ENCODE measurements at regions not wholly inside any gene's neighbourhood (a gene's known extent, or its start where the extent isn't known, plus 50 kb on each side); places are given as distances from the start of the nearest gene placed in this dataset.
"Not testable (repeated sequence)": the region's sequence is repeated elsewhere in the genome, so short reads cannot be mapped to it uniquely, and the experiment has no call there.

- TF ChIP-seq REST (IDR thresholded peaks at IDR 0.05) (no peak), GABPA (IDR thresholded peaks at IDR 0.05 in 1 of 2, conservative IDR thresholded peaks at IDR 0.05 in 1 of 2) (no peak)
These were observed 110.1 kb downstream of the PJA1 start (continued) for GRCh38 chrX:69055193-69055592.

- H3K4me3 ChIP-seq (ENCODE audit: low read depth in 1 of 3, low read length in 3 of 3); H3K9ac ChIP-seq (ENCODE audit: low read depth in 1 of 2, low read length in 2 of 2); H3K9me3 ChIP-seq (ENCODE audit: control insufficient read depth in 4 of 4, low read length in 3 of 4); DNase-seq (ENCODE audit: low spot score); H3K36me3 ChIP-seq (ENCODE audit: control insufficient read depth in 4 of 4, insufficient read depth in 3 of 4, low read depth in 1 of 4, low read length in 3 of 4); H3K4me1 ChIP-seq (ENCODE audit: control insufficient read depth in 4 of 4, insufficient read depth in 4 of 4, low read length in 3 of 4); H3K27me3 ChIP-seq (ENCODE audit: control insufficient read depth in 4 of 4, insufficient read depth in 4 of 4, low read length in 3 of 4); H3K27ac ChIP-seq (ENCODE audit: low read depth in 1 of 2, low read length in 2 of 2): not testable (repeated sequence)
- 92% methylated on average over 3 of the region's 3 CpGs for WGBS
These were observed 110.8 kb downstream of the PJA1 start for GRCh38 chrX:69054497-69054896.

- Histone ChIP-seq H3K4me1 (ENCODE audit: control insufficient read depth in 4 of 4, insufficient read depth in 4 of 4, low read length in 3 of 4) (no peaks in the 10 kb centered on the region), H3K9me3 (ENCODE audit: control insufficient read depth in 4 of 4, low read length in 3 of 4) (no peaks in the 10 kb centered on the region), H3K36me3 (ENCODE audit: control insufficient read depth in 4 of 4, insufficient read depth in 3 of 4, low read depth in 1 of 4, low read length in 3 of 4) (no peaks in the 10 kb centered on the region), H3K27me3 (ENCODE audit: control insufficient read depth in 4 of 4, insufficient read depth in 4 of 4, low read length in 3 of 4) (peaks cover 0 to 4% (median 0%) of the 10 kb centered on the region in 4 donors), H3K27ac (ENCODE audit: low read depth in 1 of 2, low read length in 2 of 2) (no peak overlapping the region), H3K4me3 (ENCODE audit: low read depth in 1 of 3, low read length in 3 of 3) (no peak overlapping the region), H3K9ac (ENCODE audit: low read depth in 1 of 2, low read length in 2 of 2) (no peak overlapping the region)
- WGBS = 80% methylated on average over 3 of the region's 3 CpGs
- no peak for DNase-seq (ENCODE audit: low spot score)
- TF ChIP-seq TAF1 (conservative IDR thresholded peaks at IDR 0.05) (no peak), HNF4A (conservative IDR thresholded peaks at IDR 0.05) (no peak), GABPA (IDR thresholded peaks at IDR 0.05 in 1 of 2, conservative IDR thresholded peaks at IDR 0.05 in 1 of 2) (no peak), JUND (IDR thresholded peaks at IDR 0.05) (no peak)
These were observed 113.4 kb downstream of the PJA1 start for GRCh38 chrX:69051901-69052300.

- no peaks in the 10 kb centered on the region for H3K9me3 ChIP-seq (ENCODE audit: control insufficient read depth in 4 of 4, low read length in 3 of 4)
- H3K4me1 ChIP-seq (ENCODE audit: control insufficient read depth in 4 of 4, insufficient read depth in 4 of 4, low read length in 3 of 4) = no peaks in the 10 kb centered on the region
- no peak overlapping the region for H3K9ac ChIP-seq (ENCODE audit: low read depth in 1 of 2, low read length in 2 of 2)
- no peak for TF ChIP-seq YY1 (IDR thresholded peaks at IDR 0.05)
- TF ChIP-seq SP1 (IDR thresholded peaks at IDR 0.05) = no peak
- no peak for TF ChIP-seq EGR1 (IDR thresholded peaks at IDR 0.05; ENCODE audit: low read depth in 2 of 2)
- DNase-seq (ENCODE audit: low spot score) = no peak
- 85% methylated on average over 4 of the region's 4 CpGs for WGBS
- H3K27ac ChIP-seq (ENCODE audit: low read depth in 1 of 2, low read length in 2 of 2) = no peak overlapping the region
- H3K4me3 ChIP-seq (ENCODE audit: low read depth in 1 of 3, low read length in 3 of 3) = no peak overlapping the region
- H3K36me3 ChIP-seq (ENCODE audit: control insufficient read depth in 4 of 4, insufficient read depth in 3 of 4, low read depth in 1 of 4, low read length in 3 of 4) = no peaks in the 10 kb centered on the region
- peaks cover 0 to 4% (median 0%) of the 10 kb centered on the region in 4 donors for H3K27me3 ChIP-seq (ENCODE audit: control insufficient read depth in 4 of 4, insufficient read depth in 4 of 4, low read length in 3 of 4)
These were observed 115.0 kb downstream of the PJA1 start for GRCh38 chrX:69050051-69050765.

All from liver (tissue), 7 donors.